HG02852 (cell line): ENCODE measurements at regions not wholly inside any gene's neighbourhood (a gene's known extent, or its start where the extent isn't known, plus 50 kb on each side); places are given as distances from the start of the nearest gene placed in this dataset.

Experiments
- ATAC-seq: cut with Tn5 transposase; IDR thresholded peaks from one replicate; pipeline ENCODE4 v1.9.1; 2021; ENCODE audit warnings: mild to moderate bottlenecking, moderate library complexity; ENCODE audit not compliant: unreplicated experiment

DNA sequence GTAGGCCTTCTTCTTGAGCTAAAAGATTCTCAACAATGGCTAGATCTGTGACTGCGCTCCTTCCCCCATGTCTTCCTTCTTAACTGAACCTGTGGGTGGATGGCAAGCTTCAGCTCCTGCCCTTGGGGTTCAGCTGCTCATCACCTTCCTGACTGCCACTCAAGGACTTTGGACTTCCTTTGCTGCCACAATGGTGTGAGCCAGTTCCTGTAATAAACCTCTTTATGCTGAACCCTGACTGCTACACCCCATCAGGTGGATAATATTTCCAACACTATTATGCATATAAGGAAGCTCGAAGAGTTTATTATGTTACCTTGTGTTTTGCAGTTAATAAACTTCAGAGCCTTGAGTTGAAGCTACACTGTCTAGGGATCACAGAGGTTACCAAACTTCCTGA lies 208.9 kb upstream of the SLC10A2 start:
- no peak for ATAC-seq

- no peak for ATAC-seq
These were observed 207.6 kb upstream of the SLC10A2 start for GRCh38 chr13:103273825-103274224.

DNA sequence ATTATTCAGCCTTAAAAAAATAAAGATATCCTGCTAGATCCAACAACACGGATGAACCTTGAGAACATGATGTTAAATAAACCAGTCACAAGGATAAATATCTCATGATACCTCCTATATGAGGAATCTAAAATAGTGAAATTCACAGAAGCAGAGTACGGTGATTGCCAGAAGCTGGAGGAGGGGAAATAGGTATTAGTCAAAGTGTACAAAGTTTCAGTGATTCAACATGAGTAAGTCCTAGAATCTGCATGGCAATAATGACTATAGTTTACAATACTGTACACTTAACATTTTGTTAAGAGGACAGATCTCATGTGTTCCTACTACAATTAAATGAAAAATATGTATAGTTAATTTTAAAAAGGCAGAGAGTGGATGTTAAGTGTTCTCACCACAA lies 206.6 kb upstream of the SLC10A2 start:
- peak; percentile 55 for ATAC-seq

- no peak for ATAC-seq
These were observed 197.2 kb upstream of the SLC10A2 start for GRCh38 chr13:103263448-103263847.

GRCh38 chr13:103255587-103256301 lies 189.5 kb upstream of the SLC10A2 start:
- no peak for ATAC-seq

DNA sequence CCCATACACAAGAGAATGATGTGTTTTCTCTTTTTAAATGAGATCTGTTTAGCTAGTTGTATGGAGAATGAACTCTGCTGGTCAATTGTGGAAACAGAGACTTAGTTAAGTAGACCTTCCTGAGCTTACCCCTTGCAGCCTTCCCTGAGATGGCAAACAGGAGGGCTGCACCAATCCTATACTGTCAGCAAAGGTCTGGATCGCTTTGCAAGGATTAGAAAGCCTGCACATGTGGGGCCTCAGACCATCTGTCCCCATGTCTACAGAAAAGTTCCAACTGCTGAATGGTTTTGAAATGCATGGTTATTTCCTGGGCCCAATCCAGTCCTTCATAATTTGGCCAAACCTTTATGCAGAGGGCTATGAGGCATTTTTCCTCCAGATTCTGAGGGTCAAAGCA lies 183.9 kb upstream of the SLC10A2 start:
- ATAC-seq = no peak

DNA sequence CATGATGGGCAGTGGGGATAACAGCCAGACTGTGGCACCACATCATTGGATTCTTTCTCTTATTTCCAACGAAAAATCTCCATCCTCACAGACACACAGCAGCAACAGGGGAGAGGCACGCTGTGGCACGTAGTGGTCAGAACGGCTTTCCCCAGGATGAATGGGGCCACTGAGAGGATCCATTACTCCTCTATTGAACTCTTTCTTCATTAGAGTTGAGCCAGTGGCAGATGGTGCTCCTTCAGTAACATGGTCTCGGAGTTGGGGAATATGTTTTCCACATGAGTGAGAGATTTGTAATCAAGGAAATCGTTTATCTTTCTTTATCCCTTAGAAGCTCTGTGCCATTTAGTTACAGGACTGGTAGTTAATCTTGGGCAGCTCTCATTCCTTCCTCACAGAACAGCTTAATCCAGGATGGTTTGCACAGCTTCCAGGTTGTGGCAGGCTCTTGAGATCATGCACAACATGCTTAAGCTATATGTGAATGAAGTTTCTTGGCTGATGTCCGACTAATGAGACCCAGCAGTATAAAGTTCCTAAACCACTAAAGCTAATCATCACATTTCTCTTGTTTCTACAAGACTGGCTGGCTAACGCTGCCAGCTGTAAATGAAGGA lies 180.5 kb upstream of the SLC10A2 start:
- ATAC-seq = no peak

GRCh38 chr13:103243495-103243894 lies 177.3 kb upstream of the SLC10A2 start:
- no peak for ATAC-seq

DNA sequence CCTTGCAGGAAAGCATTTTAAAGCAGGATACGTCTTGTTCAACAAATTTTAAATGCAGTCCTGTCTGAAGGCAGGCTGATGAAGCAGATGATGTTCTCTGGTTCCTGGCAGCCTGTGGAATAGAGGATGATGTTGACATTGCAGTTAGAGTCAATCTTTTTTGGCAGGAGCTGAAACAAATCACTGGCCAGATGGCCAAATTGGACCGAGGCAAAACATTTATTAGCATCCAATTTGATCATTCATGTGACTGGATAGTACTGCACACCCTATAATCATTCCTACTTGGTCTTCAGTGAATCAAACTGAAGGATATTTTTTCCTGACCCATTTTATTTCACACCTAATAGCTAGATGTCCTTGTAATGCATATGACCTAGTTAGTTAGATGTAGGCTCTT lies 172.2 kb upstream of the SLC10A2 start:
- ATAC-seq = no peak

- ATAC-seq = no peak
These were observed 170.0 kb upstream of the SLC10A2 start for GRCh38 chr13:103236213-103236612.

DNA sequence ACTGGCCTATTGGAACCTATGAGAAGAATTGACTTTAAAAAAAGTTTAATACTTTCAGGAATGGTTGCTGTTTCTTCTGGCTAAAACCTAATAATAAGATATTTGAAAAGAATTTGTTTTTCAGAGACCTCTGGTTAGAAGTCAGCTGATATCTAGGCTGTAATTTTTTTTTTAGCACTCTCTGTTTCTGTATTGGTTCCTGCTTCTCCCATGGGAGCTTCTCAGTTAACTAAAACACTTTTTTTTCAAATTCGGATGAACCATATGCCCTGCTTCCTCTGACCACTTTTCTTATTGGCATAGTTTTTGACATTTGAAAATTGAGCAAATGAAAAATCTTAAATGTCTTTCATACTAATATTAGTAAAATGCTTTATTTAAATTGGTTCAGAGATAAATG lies 163.5 kb upstream of the SLC10A2 start:
- no peak for ATAC-seq

DNA sequence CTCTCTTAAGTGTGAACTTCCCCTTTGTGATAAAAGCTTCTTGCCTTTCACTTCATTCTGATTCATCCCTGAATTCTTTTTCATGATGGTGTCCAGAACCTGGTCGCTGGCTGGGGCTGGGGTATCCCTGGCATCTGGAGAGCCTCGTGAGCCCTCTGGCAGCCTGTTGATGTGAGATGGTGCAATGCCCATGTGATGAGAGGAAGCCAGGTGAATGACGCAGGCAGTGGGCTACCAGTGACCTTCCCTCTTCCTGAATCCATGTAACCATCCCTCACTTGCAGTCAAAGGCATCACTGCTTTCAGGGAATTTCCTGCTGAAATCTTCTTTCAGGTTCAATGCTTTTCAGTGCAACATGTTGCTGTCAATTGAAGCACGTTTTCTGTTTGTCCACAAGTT lies 158.6 kb upstream of the SLC10A2 start:
- no peak for ATAC-seq

DNA sequence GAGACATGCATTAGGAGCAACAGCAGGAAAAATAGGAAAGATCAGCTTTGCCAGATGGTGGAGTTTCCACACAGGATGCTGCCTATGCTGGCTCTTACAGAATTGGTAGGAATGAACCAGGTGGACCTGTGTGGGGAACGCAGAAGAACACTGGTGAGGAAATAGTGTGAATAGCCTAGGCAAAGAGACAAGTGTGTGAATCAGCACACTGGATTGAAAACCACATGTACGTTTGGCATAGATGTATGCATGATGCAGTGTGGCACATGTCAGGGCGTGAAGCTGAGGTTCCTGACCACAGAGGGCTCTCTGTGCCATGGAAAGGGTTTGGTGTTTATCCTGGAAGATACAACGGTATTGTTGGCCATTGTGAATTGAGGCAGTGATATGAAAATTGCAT lies 156.5 kb upstream of the SLC10A2 start:
- no peak for ATAC-seq

GRCh38 chr13:103218253-103218652 lies 152.0 kb upstream of the SLC10A2 start:
- ATAC-seq = no peak

DNA sequence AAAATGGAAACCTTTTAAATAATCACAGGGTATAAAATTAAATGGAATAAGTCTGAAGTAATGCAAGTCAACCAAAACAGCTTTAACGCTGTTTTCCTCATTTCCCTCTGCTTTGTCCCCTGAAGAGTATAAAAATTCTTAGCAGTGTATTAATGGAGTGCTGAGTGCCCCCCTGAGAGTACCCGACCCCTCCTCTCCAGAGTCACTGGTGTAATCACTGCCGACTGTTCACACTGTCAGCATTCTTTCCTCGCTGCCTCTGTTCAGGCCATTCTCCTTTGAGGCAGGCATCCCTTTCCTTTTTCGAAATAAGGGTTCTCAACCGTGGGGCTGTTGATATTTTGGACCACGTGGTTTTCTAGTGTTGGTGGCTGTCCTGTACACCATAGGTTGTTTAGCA lies 146.9 kb upstream of the SLC10A2 start:
- ATAC-seq = no peak

GRCh38 chr13:103210348-103210747 lies 144.1 kb upstream of the SLC10A2 start:
- ATAC-seq = no peak

DNA sequence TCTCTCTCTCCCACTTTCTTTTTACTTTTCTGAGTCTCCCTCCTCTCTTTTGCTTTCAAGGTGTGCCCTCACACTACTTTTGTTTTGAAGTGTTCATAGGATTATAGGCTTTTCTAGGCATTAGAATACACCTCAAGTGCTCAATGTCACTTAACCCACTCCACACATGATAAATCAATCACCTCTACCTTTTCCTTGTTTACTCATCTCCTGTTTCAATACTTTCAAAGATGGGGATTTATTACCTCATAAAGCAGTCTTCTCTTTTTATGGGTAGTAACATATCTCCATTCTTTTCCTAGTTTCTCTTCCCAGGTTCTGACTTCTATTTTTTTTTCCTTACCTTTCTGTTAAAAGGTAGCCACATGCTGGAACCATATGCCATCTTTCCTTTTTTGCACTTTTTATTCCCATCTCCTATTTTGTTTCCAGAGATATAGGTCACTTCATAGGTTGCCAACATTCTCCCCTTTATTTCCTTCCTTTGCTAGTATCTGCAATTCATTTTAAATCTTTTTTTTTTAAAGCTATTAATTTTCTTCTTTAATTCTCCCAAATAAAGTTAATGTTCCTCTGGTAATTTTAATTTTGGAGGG lies 137.6 kb upstream of the SLC10A2 start:
- ATAC-seq = no peak

DNA sequence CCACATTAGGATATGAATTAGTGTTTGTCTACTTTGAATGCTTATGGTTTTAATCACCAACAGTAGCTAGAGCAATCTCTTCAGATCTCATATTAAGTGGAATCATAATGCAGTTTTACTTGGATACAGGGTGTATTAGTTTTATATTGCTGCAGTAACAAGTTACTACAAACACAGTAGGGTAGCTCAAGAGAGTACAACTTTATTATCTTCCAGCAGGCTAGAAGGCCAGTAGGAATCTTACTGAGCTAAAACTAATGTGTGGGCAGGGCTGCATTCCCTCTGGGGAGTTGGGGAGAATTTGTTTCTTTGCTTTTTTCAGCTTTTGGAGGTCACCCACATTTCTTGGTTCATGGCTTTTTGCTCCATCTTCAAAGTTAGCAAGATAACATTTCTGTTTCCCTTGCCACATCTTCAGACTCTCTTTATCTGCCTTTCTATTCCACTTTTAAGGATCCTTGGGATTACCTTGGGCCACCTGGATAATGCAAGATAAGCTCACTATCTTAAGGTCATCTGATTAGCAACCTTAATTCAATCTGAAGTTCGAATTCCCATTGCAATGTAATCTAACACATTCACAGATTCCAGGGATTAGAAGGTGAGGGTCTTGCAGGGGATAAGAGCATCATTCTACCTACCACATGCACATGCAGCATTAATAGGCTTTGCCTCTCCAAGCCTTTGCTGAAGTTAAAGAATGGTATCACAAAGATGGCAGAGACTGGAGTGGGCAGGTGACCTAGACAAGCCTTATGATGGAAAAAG lies 134.1 kb upstream of the SLC10A2 start:
- no peak for ATAC-seq

DNA sequence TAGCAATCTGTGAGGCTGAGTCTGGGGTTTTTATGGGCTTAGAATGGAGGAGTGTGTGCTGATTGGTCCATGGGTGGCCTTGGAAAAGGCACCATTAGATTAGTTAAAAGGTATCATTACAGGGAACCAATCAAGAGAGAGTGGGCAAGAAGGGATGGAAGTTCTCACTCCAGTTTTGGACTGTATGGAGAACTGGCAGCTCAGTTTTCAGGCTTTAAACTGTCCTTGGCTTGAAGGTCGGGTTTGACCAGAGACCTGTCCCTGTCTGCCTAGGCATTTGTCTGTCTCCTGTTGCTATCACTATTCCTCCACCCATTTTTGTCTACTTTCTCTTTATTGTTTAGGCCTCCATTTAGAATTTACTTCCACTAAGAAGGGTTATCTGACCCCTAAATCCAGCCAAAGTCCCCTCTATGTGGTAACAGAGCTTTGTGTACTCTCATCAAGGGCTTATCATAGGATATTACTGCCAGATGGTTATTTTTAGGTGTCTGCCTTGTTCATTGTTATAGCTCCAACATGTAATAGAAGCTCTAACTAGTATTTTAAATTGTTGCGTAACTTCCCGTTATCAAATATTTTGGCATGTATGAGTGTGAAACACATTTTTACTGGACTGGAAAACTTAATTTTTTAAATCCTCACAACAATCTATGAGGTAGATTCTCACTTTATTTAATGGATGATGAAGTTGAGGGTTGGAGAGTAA lies 133.3 kb upstream of the SLC10A2 start:
- no peak for ATAC-seq

DNA sequence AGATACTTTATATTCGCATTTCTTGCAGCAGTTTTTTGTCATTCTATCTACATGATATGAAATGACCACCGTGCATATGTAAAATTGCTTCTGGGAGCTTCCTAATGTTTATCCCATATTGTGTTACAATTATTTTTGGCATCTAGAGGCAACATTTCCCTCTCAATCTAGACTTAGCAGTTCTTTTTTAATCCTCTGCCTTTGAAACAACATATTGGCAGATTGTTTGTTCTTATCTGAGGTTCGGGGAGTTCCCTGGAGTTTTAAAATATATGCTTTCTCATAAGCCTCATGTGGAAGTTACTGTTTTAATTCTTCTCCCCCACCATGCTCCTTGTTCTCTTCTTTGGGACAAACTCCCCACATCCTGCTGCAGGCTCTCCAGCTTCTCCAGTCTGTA lies 130.1 kb upstream of the SLC10A2 start:
- ATAC-seq = no peak

- no peak for ATAC-seq
These were observed 129.5 kb upstream of the SLC10A2 start for GRCh38 chr13:103195762-103196161.
